ENCODE measurements at regions not wholly inside any gene's neighbourhood (a gene's known extent, or its start where the extent isn't known, plus 50 kb on each side); places are given as distances from the start of the nearest gene placed in this dataset.
"Not testable (repeated sequence)": the region's sequence is repeated elsewhere in the genome, so short reads cannot be mapped to it uniquely, and the experiment has no call there.

DNA sequence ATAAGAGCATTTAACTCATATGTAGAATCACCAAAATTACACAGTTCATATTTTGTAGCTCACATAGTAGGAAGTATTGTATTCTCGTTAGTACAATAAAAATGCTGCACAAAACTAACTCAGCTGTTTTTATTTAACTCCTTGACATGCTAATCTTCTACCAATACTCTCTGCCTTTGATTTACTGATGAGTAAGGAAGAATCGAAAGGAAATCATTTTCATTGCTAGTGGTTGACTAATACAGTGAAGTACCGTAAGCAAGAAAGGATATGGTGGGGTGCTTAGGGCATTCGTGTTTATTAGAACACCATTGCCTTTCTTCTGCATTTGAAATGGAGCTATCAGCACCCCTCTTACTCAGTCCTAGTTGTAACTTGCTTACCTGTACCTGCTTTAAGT lies 1239.1 kb upstream of the TENM3 start:
- no peak for DNase-seq

DNA sequence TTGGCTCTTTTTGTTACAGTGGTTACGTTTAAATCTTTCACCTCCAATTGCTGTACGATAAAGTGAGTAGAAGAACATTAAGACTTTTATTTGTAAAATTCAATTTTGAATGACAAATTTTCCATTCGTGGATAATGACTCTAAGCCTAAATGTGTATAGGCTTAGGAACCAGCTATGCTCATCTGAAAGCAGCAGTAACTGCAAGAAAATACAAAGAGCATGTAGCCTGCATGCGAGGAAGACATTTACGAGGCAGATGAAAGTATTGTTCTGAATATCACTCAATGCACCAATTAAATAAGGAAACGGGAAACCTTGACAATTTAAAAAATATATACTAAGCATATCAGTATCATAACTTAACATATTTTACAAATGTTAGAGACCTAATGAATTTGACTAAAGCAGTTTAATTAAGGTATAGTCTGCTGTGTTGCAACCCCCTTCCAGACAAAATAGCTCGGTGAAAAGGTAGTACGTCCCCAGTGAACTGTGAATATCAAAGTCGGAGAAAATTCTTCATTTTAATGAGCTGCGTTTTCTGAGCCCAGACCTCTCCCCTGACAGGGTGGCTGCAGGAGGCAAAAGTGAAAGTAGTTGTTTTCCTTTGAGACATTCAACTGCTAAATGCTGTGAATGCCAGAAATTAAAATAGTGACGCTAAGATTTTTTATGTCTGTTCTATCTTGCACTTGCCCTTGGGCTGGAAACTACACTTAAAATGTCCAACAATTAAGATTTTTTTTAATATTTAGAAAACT lies 1236.5 kb upstream of the TENM3 start:
- DNase-seq = no peak

DNA sequence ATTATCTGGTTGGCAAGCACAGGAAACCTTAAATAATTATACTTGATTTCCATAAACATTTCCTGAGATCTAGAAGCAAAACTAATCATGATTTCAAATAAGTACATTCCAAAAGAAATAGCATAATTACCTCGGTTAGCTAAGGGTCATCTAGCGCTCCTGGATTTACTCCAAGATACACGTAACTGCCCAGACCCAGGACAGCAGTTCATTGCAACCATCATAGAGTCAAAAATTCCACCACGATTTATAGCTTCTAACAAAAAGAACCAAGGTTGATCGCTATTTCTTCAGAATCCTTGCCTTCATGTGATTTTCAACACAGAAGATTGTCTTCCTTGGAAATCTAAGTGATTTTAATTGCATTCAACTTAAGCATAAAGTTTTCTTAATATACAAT lies 1235.5 kb upstream of the TENM3 start:
- no peak for DNase-seq

DNA sequence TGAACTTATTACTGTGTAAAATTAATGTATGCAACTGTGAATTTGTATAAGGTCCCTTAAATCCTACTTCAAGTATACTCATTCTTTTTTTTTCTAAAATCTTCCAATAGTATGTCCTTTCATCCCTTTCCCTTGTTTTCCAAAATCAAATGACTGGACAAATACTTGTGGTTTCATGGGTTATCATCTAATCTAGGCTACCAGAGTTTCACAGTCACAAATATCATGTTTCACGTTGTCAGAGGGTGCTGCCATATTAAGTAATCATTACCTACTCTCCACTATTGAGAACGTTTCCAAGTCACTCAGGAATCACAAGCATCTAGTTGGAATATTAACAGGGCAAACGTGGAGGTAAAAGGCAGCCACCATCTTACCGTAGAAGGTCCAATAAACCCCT lies 1235.0 kb upstream of the TENM3 start:
- DNase-seq = no peak

DNA sequence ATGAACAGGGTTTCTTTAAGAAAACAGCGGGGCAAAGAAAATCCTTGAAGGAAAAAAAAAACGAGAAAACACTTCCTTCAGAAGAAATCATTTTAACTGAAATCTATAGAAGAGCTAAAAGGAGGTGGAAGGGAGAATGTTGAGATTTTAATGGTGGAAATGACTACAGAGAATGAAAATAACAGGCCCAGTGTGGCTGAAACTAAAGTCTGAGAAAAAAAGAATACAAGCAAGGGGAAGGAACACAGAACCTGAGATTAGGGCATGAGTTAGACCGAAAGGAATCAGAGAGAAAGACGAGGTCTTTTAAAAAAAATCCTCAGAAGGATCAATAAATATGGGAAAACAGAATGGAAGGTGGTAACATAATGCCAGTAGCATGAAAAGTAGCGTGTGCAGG lies 1230.0 kb upstream of the TENM3 start:
- DNase-seq = no peak

DNA sequence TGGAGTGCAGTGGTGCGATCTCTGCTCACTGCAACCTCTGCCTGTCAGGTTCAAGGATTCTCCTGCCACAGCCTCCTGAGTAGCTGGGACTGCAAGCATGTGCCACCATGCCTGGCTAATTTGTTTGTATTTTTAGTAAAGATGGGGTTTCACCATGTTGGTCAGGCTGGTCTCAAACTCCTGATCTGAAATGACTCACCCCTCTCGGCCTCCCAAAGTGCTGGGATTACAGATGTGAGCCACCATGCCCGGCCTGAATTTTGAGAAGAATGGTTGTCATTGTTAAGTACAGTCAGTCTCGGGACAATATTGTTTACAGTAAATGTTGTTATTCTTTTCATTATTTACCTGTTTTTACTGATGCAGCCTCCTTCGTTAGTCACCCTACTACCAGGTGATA lies 1226.2 kb upstream of the TENM3 start:
- no peak for DNase-seq

DNA sequence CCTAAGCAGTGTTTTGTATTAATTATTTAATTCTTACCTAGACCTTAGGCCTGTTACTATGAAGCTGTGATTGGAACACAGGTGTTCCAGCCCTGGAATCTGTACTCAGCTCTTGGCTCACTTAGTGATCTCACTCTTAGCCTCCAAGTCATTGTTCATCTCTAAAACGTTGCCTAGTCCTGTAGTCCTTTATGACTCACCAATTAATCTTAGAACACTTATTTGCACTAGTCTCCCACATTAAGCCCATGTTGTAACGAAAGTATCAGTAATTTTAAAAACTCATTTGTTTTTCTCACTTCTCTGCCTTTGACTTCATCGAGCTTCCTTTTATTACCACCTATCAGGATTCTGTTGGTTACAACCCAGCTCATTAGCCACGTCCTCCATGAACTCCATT lies 1224.7 kb upstream of the TENM3 start:
- no peak for DNase-seq

DNA sequence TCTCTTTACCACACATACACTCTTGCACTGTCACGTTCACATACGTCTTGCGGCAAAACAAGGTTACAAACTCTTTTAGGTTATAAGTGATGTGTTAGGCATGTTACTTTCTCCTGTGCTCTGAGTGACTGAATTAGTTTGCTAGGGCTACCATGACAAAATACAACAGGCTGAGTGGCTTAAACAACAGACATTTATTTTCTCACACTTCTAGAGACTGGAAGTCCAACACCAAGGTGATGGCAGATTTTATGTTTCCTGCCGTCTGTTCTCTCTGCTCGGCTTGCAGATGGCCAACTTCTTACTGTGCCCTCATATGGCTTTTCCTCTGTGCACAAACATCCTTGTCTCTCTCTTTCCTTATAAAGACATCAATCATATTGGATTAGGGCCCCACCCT lies 1224.3 kb upstream of the TENM3 start:
- DNase-seq = no peak

DNA sequence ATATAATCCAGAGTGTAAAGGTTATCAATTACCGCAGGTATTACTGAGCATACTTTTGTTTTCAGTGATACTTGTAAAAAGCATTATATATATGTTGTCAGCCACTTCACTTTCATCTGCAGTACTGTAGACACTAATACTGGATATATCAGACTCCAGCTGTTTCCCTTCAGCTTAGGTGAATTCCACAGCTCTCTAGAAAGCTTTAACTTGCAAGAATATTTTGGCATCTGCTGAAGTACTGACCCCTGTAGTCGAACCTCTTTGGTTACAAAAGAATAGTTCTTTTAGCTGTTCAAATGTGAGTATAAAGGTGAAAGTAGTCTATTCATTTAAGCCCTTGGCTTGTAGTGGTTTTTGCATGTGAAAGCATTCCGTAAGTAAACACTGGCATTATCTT lies 1222.7 kb upstream of the TENM3 start:
- DNase-seq = no peak

DNA sequence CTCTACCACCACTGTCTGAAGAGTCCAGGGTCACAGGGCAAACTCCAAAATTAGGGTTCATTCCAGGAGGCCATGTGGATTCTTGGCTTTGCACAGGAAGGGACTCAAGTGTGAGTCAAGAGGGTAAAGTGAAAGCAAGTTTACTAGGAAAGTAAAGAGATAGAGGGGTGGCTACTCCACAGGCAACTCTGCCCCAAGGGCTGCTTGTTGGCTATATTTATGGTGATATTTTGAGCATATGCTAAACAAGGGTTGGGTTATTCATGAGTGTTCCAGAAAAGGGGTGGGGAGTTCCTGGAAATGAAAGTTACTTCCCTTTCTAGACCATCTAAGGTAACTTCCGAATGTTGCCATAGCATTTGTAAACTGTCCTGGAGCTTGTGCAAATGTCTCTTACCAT lies 1222.0 kb upstream of the TENM3 start:
- no peak for DNase-seq

DNA sequence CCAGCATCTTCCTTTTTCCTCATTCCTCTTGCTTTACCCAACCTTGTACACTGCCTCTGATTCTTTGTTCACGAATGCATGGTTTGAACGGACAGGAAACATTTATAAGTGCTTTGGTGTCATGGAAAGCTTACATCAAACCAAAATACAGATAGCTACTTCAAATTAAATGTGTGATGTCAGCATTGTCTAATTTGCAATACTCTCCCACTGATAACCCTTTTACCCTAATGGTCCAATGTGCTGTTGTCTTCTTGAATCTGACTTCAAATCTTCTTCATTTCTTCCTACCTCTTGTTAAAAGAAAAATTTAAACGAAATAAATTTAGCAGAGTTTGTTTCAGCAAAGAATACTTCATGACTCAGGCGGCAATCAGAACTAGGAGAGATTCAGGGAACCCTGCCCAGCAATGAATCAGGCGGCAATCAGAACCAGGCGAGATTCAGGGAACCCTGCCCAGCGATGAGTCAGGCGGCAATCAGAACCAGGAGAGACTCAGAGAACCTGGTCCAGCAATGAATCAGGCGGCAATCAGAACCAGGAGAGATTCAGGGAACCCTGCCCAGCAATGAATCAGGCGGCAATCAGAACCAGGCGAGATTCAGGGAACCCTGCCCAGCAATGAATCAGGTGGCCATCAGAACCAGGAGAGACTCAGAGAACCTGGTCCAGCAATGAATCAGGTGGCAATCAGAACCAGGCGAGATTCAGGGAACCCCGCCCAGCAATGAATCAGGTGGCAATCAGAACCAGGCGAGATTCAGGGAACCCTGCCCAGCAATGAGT lies 1212.9 kb upstream of the TENM3 start:
- not testable (repeated sequence) for DNase-seq

DNA sequence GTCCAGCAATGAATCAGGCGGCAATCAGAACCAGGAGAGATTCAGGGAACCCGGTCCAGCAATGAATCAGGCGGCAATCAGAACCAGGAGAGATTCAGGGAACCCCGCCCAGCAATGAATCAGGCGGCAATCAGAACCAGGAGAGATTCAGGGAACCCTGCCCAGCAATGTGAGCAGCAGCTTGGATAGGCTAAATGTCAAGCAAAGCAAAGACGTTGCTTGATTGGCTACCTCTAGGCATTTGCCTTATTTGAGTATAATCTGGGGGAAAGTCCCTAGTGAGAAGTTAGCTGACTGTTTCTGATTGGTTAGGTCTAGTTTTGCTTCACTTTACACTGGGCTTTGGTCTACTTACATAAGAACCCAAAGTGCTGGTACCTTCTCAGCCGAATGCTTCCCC lies 1212.2 kb upstream of the TENM3 start:
- DNase-seq = no peak

DNA sequence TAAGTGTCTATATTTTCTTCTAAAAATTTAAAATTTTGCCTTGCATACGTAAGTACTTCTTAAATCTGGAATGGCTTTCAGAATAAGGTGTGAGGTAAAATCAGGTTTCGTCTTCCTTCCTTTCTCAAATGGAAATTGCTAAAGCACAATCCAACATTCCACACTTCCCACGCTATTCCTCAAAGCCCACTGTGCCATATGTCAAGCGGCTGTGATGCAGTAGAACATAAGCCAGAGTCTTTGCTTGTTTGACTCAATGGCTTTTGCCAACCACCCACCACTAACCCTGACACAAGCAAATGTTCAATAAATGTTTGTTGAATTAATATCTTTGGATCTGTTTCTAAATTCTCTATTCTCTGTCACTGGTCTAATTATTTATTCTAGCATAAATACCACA lies 1199.7 kb upstream of the TENM3 start:
- DNase-seq = no peak

DNA sequence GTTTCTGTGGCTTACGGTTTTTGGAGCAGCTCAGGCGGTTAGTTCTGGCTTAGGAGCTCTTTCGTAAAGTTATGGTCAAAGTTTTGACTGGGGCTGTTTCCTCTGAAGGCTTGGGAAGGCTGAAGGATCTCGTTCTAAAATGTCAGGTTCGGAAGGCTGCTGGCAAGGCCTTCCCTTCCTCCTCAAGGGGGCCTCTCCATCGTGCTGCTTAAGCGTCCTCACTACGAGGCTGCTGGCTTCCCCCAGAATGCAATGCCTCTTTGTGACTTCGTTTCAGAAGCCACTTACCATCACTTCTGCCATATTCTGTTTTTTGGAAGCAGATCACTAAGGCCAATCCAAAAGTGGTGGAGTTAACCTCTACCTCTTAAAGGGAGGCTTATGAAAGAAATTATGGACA lies 1196.4 kb upstream of the TENM3 start:
- DNase-seq = no peak

DNA sequence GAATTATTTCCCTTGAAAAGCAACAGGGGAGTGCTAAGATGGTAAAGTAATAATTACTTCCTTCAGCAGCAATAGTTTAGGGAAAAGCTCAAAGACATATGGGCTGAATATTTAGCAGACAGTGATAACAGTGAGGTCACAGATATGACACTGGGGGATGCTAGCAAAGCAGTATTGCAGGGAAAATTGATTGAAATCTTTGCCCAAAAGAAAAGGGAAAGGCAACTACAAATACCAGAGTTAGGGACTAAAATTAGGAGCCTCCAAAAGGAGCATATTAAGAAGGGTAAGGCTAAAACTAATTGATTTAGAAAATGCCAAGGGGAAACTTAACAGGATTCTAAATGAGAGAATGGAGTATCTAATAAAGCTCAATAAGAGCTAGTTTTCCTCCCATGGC lies 1191.3 kb upstream of the TENM3 start:
- no peak for DNase-seq

DNA sequence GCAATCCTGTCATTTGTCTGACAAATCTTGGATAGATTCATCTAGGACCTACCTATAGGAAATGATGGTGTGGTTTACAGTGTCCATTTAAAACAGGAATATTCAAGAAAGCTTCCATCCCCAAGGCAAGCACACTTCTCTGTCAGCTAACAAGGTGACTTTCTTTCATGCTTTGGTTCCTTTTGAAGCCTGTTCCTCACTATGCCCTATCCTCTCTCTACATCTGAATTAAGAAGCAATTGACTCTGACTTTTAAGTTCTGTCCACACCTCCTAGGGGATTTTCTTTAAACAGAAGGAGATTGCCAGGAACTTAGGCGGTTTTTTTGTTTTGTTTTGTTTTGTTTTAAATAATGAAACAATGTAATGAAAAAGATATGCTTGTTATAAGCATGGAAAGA lies 1181.4 kb upstream of the TENM3 start:
- no peak for DNase-seq

DNA sequence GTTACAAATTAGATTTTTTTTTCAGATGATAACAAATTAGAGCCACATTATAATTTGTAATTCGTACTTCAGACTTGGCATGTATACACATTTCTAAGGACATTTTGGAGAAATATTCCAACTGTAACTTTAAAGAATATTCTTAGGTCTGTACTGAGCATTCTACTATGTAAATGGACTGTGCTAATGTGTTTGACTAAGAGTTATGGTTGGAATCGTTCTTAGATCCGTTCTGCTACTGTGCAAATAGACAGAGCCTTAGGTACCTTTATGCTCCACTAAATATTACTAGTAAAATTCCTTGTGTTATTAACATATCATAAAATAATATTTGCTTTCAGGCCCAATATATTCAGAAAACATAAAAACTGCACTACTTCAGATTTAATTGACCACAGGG lies 1180.0 kb upstream of the TENM3 start:
- no peak for DNase-seq

DNA sequence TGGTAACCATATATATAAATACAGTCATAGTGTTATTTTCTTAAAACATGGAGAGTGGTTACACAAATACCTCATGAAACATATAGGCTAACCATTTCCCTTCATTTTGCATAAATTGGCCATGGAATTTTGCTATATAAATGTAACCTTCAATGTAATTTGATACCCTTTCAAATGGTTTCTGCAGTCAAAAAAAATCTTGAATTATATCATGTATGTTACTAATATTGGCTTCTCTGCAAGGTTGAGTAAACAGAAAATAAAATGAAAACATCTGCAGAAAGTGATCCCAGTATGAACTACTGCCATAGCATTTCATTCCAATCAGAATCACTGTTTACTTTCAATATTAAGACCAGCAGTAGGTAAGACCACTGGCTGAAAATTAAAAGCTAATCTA lies 1165.9 kb upstream of the TENM3 start:
- no peak for DNase-seq

DNA sequence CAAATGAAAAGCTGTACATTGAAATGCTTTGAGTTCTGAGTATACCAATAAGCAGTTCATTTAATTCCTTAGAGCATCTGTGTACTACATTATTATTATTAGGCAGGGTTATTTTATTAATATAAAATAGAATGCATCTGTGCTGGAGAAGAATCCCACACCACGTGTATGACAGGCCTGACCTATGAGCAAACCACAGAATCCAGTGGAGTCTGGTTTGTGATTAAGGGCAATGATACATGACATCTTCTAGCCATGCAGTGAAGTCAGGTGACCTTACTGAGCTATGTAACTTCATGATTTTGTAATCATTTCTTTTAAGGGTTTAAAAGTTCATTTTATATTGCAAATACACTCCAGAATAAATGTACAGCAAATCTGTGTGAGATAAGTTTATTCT lies 1165.0 kb upstream of the TENM3 start:
- no peak for DNase-seq

DNA sequence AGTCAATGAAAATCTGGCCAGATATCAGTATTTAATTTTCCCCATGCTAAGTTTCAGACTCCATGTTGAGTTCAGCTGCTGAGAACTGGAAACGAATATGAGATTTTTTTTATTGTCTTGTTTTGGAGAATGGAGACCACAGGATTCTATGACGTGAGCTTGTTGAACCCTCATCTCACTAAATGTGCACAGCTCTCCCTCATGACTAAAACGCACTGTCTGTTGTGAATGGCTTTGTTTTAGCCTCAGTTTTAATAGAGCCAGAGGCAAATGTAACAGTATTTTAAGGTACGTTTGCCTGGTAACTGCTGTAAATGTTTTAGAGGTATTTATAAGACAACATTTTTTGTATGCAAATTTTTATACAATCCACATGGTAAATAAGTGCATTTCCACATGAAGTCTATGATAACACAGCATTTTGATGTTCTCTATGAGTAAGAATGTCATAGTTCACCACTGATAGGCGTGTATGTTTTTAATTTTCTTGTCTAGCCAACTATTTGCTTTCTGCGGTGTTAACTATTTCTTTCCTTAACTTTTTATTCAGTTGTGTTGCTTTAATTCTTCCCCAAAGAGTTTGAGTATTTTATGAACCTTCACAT lies 1159.3 kb upstream of the TENM3 start:
- DNase-seq = no peak

DNA sequence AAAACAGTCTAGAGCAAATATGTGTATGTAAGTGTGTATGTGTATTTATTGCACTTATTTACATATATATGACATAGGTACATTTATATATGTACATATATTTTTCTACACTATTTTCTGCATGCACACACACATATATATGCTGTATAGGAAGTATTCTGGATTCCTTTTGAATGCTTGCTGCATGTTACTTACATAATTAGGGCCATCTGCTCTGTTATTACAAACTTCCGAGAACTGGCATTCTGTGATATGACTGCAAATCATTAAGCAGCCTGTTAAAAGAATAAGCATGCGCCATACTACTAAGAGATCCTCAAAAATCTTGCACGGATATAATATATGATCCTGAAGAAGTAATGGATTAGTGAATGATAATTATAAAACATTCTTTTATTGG lies 1157.6 kb upstream of the TENM3 start:
- DNase-seq = no peak

DNA sequence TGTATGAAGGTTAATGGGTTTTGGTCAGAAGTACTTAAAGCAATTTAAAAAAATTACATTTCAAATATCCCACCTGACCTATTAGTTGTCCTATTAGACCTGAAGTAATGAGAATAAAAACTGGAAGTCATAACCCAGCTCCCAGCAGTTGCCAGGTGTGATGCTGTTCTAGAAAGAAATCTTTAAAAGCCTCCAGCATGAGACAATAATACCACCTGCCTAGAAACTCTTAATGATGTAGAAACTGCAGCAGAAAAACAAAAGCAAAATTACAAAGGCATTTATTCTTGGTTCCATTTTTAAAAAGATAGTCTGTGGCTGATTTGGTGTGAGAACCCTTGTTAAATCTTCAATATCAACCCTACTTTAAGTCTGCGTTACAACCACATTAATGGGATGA lies 1137.7 kb upstream of the TENM3 start:
- DNase-seq = no peak

DNA sequence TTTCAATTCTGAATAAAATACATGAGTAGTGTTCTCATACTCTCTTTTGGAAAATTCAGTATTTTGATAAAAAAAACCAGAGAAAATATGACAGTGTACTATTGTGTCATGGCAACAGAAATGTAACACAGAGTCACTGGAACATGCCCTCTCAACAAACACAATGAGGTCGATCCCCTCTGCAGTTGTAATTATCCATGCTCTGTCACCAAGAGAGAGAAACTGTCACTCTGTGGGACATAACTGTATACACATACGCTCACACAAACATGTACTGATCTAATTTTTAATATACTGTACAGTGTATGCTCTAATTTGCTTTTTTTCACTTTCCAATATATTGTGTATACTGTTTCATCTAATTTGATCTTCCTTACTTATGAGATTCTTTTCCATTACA lies 1136.8 kb upstream of the TENM3 start:
- no peak for DNase-seq

DNA sequence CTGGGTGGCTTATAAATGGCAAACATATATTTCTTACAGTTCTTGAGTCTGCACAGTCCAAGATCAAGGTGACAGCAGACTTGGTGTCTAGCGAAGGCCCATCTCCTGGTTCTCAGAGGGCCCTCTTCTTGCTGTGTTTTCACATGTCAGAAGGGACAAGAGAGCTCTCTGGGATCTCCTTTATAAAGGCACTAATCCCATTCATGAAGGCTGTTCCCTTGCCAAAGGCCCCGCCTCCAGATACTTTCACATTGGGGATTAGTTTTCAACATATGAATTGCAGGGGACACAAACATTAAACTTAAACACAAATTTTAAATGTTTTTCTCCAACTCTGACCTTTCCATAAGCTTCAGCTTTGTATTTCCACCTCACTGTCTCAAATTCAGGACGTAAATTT lies 1135.0 kb upstream of the TENM3 start:
- no peak for DNase-seq
